HG03039 (cell line): ENCODE measurements at regions not wholly inside any gene's neighbourhood (a gene's known extent, or its start where the extent isn't known, plus 50 kb on each side); places are given as distances from the start of the nearest gene placed in this dataset.
"Not testable (repeated sequence)": the region's sequence is repeated elsewhere in the genome, so short reads cannot be mapped to it uniquely, and the experiment has no call there.

Experiments
- ATAC-seq: cut with Tn5 transposase; IDR thresholded peaks from one replicate; pipeline ENCODE4 v1.9.1; 2021; ENCODE audit warnings: mild to moderate bottlenecking, moderate library complexity; ENCODE audit not compliant: unreplicated experiment

DNA sequence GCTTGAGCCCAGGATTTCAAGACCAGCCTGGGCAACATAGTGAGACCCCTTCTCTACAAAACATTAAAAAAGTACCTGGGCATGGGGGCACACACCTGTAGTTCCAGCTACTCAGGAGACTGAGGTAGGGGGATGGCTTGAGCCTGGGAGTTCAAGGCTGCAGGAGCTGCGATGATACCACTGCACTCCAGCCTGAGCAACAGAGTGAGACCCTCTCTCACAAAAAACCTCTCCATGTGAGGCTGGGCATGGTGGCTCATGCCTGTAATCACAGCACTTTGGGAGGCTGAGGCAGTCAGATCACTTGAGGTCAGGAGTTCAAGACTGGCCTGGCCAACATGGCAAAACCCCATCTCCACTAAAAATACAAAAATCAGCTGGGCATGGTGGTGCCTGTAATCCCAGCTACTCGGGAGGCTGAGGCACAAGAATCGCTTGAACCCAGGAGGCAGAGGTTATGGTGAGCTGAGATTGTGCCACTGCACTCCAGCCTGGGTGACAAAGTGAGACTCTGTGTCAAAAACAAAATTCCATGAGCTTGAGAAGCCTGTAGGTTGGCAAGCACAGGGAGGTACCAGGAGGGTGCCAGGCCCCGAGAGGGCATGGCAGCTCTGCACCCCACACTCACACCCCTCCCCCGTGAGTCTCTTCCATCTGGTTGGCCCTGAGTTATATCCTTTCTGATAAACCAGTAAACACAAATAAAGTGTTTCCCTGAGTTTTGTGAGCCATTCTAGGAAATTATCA, 88.8 kb downstream of the KCNJ18 start:
- ATAC-seq, result not testable (repeated sequence)

DNA sequence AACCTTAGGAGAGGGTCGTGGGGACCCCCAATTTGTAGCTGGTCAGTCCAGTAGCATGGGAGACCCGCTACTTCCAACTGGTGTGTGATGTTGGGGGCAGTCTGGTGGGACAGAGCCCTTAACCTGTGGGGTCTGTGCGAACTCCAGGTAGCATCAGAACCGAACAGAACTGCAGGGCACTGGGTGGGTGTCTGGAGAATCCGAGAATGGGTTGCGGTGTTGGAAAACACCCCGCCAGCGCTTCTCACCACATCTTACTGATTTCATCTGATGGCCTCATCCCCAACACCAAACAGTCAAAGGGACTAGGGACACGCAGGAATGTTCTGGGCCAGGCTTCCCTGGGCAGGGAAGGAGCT, 89.3 kb downstream of the KCNJ18 start:
- ATAC-seq, result not testable (repeated sequence)

DNA sequence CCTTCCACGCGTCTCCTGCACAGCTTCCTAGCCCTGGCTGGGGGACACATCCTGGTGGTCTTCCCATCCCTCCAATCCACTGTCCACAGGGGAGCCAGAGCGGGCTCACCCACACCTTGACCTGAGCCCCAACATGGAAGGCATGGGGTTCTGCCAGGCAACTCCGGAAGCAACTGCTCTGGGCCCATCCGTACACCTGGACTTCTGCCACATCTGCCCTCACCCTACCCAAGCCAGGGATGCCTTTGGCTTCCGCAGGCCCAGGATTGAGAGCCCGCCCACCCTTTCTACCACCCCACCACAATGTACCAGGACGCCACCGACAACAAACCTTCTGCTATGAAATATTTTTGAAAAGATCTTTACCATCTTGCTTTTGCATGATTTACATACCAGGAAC, 89.8 kb downstream of the KCNJ18 start:
- not testable (repeated sequence) for ATAC-seq

DNA sequence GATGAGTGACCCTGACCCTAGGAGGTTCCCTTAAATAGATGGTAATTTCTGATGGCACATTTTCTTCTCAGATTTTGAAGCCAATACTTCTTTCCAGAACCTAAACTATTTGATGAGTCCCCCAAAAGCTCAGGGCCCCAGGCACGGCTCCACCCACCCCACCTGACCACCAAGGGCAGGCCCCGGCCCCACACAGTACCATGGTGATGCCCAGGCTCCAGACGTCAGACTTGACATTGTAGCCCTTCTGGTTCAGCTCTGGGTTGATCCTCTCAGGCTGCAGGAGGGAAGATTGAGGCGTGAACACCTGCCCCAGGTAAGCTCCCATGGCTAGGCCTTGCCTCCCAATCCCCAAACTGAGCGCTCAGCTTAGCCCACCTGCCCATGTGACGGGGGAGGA, 90.3 kb downstream of the KCNJ18 start:
- not testable (repeated sequence) for ATAC-seq

DNA sequence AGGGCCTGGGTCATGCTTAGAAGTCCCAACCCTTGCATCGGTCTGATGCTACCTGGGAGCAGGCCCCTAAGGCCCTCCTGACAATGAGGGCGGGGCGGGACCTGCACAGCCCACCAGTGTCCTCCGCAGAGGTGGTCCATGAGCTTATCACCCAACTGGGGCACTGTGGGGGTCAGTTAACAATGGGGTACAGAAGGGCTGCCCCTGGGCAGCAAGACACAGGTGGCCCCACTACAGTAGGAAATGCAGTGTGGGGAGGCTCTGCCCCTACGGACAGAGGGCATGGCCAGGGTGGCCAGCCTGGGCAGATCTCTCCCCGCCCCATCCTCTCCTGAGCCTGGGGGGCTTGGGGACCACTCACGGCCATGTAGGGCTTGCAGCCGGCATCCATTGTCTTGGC, 90.7 kb downstream of the KCNJ18 start:
- ATAC-seq, result not testable (repeated sequence)

DNA sequence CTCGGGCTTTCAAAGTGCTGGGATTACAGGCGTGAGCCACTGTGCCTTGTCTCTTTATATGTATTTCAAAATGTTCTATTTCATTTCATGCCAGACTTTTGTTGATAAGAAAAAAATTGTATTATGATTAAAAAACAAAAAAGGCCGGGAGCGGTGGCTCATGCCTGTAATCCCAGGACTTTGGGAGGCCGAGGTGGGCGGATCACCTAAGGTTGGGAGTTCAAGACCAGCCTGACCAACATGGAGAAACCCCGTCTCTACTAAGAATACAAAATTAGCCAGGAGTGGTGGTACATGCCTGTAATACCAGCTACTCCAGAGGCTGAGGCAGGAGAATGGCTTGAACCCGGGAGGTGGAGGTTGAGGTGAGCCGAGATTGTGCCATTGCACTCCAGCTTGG, 121.9 kb downstream of the KCNJ18 start:
- not testable (repeated sequence) for ATAC-seq

DNA sequence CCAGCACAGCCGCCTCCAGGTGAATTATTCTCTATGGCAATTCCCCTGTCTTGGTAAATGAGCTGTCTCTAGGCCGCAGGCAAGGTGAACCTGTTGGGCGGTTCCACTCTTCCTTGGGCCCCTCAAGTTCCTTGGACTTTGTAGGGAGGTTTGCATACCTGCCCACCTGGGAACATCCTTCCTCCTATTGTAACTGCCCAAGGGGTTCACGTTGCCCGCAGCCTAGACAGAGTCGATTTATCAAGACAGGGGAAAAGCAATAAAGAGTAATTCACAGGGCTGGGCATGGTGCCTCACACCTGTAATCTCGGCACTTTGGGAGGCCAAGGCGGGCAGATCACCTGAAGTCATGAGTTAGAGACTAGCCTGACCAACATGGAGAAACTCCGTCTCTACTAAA, 122.5 kb downstream of the KCNJ18 start:
- ATAC-seq, result no peak

DNA sequence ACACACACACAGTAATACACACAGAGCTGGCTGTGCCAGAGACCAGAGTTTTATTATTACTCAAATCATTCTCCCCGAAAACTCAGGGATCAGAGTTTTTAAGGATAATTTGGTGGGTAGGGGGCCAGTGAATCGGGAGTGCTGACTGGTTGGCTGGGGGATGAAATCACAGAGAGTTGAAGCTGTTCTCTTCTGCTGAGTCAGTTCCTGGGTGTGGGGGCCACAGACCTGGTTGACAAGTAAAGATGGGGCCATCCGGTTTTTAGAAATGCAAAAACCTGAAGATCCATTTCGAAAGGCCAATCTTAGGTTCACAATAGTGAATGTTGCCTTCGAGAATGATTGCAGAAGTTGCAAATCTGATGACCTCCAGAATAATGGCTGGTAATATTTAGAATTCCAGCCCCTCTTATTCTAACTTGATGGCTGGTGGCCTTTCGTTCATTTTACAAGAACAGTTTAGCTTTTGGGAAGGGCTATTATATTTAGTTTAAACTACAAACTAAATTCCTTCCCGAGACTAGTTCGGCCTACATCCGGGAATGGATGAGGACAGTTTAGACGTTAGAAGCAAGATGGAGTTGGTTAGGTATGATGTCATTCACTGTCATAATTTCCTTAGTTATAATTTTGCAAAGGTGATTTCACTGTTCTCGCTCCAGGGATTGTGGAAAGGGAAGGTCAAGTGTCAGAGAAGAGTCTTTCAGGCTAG, 123.2 kb downstream of the KCNJ18 start:
- ATAC-seq, result no peak

DNA sequence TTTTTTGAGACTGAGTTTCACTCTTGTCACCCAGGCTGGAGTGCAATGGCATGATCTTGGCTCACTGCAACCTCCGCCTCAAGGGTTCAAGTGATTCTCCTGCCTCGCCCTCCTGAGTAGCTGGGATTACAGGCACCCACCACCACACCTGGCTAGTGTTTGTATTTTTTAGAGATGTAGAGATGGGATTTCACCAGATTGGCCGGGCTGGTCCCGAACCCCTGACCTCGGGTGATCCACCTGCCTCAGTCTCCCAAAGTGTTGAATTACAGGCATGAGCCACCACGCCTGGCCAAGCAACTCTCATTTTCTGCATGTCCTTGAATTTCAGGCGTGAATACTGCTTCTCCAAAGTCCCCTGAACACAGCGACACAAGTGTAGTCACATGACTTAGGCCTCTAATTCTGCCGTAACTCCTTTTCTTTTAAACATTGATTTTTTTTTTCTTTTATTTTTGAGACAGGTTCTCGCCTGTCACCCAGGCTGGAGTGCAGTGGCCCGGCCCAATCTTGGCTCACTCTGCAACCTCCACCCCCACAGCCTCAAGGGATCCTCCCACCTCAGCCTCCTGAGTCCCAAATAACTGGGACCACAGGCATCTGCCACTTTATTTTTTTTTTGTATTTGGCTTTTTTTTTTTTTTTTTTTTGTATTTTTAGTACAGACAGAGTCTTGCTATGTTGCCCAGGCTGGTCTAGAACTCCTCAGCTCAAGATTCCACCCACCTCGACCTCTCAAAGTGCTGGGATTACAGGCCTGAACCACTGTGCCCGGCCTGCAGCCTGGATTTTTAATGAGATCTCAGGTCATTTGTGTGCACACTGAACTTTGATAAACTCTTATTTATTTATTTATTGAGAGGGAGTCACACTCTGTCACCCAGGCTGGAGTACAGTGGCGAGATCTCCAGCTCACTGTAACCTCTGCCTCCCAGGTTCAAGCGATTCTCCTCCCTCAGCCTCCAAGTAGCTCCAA, 124.6 kb downstream of the KCNJ18 start:
- ATAC-seq, result no peak

DNA sequence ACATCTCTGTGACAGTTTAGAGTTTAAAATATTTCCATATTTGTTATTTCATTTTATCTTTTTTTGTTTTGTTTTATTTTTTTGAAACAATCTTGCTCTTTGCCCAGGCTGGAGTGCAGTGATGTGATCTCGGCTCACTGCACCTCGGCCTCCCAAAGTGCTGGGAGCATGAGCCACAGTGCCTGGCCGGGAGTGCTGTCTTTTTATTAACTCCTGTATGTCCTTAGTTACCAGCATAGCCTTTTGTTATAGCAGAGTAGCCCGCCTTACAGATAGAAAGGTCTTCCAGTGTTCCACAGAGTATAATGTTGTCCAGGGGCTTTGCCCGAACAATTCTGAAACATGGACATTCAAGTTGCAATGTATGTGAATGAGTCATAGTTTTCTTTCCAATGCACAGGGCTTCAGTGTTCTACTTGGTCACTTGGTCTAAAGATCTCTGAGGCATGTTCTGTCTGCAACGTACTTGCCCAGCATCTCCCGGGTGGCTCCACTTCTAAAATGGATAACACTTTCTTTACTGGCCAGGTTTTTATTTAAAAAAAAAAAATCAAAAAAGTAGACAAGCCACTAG, 125.6 kb downstream of the KCNJ18 start:
- ATAC-seq, result no peak

DNA sequence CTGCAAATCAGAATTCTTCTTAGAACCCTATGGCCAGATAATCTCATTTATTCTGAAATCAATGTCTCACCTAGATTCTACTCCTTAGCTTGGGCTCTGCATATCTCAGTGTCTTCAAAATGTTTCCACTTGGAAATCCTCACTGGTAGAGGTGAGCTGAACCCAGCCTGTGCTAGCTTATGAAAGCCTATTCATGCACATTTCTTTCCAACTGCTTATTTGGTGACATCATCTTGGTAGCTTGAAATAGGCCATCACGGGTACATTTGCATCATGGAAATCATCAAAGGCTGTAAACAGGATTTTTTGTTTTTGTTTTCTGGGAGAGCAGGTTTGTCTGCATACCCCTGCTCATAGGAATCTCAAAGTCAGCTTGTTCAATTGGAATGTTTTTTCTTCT, 130.8 kb downstream of the KCNJ18 start:
- ATAC-seq, result no peak

DNA sequence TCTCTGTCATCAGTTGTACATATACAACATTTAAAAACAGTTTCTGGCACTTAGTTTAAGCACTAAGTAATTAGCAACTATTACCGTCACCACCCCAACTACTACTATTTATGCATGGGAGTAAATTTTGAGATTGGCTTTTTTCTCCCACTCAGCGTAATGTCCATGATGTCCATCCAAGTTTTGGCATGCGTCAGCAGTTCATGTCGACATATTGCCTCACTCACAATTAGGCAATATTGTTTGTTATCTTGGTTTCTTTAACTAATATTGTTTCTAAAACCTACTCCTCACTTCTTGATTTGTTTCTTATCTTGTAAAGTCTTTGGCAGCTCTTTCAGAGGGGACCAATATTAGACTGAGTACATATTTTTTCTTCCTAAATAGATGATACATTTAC, 131.3 kb downstream of the KCNJ18 start:
- ATAC-seq, result no peak

DNA sequence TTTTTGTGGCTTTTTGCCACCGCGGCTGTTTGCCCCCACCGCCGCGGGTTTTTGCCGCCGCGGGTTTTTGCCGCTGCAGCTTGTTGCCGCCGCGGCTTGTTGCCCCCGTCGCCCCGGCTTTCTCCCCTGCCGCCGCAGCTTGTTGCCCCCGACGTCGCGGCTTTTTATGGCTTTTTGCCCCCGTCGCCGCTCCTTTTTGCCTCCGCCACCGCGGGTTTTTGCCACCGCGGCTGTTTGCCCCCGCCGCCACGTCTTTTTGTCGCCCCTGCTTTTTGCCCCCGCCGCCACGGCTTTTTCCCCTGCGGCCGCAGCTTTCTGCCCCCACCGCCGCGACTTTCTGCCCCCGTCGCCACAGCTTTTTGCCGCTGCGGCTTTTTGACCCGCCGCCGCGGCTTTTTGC, 149.5 kb downstream of the KCNJ18 start:
- ATAC-seq, result no peak

DNA sequence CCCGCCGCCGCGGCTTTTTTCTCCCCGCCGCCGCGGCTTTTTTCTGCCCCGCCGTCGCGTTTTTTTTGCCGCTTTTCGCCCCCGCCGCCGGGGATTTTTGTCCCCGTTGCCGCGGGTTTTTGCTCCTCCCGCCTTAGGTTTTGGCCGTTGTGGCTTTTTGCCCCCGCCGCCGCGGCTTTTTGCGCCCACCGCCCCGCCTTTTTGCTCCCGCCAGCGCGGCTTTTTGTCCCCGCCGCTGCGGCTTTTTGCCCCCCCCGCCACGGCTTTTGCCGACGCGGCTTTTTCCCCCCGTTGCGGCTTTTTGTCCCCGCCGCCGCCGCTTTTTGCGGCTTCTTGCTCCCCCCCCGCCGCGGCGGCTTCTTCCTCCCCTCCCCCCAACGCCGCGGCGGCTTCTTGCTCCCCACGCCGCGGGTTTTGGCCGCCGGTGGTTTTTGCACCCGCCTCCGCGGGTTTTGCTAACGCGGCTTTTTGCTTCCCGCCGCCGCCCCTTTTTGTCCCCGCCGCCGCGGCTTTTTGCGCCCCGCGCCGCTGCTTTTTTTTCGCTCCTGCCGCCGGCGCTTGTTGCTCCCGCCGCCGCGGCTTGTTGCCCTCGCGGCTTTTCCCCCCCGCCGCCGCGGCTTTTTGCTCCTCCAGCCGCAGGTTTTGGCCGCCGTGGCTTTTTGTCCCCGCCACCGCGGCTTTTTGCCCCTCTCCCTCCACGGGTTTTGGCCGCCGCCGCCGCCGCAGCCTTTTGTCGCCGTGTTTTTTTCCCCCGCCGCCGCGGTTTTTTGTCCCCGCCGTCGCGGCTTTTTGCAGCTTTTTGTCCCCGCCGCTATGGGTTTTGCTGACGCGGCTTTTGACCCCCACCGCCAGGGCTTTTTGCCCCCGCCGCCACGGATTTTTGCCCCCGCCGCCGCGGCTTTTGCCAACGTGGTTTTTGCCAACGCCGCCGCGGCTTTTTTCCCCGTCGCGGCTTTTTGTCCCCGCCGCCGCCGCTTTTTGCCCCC, 150.3 kb downstream of the KCNJ18 start:
- ATAC-seq, result no peak

DNA sequence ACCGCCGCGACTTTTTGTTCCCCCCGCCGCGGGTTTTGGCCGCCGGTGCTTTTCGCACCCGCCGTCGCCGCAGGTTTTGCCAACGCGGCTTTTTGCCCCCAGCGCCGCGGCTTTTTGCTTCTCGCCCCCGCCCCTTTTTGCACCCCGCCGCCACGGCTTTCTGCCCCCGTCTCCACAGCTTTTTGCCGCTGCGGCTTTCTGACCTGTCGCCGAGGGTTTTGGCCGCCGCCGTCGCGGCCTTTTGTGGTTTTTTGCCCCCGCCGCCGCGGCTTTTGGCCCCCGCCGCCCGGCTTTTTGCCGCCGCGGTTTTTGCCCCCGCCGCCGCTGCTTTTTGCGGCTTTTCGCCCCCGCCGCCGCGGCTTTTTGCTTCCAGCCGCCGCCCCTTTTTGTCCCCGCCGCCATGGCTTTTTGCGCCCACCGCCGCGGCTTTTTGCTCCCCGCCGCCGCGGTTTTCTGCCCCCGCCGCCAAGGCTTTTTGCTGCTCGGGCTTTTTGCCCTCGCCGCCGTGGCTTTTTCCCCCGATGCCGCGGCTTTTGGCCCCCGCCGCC, 151.1 kb downstream of the KCNJ18 start:
- ATAC-seq, result no peak

DNA sequence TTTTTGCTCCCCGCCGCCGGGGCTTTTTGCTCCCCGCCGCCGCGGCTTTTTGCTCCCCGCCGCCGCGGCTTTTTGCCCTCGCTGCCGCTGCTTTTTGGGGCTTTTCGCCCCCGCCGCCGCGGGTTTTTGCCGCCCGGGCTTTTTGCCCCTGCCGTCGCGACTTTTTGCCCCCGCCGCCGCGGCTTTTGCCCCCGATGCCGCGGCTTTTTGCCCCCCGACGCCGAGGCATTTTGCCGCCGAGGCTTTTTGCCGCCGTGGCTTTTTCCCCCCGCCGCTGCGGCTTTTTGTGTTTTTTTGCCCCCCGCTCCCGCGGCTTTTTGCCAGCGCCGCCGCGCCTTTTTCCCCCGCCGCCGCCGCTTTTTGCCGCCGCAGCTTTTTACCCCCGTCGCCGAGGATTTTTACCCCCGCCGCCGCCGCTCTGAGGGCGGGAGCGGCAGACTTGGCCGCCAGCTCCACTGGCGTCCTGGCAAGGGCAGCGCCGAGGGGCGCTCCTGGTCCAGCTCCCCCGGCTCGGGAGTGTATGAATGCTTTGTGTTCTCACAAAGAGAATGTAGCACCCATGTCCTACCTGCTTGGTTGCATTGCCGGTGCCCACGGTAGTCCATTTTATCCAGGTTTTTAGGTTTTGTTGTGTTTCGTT, 151.7 kb downstream of the KCNJ18 start:
- ATAC-seq, result no peak

DNA sequence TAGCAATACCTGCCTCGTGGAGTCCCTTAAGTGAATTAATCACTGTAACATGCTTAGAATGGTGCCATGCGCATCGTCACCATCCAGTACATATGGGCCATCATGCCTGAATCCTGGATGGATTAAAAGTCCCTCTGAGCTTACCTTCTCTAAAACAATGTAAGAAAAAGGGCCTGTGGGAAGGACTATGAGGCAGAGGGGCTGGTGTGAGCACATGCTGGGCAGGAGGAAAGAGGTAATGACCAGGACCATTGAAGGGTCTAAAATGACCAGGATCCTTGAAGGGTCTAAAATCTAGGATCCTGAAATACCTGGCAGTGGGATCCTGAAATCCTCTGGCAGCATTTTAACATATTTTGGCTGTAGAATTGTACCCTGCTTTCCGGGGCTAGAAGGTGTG, 156.2 kb downstream of the KCNJ18 start:
- not testable (repeated sequence) for ATAC-seq

DNA sequence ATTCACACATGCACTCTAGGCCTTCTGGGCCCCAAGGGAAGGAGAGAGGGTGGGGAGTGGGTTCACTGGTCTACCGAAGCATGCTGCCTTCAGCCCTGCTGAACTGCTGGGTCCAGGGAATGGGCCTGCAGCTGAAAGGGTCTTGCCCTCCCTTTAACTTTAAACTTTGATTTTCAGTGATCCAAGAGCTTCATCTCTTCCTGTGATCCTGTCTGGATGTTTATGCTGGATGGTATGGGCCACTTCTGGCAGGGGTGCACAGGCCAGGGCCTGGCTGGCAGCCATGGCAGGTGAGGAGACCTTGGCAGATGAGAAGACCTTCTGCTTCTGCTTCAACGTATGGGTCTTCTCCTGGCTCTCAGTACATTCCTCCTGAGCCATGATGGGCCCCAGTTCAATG, 156.7 kb downstream of the KCNJ18 start:
- not testable (repeated sequence) for ATAC-seq

DNA sequence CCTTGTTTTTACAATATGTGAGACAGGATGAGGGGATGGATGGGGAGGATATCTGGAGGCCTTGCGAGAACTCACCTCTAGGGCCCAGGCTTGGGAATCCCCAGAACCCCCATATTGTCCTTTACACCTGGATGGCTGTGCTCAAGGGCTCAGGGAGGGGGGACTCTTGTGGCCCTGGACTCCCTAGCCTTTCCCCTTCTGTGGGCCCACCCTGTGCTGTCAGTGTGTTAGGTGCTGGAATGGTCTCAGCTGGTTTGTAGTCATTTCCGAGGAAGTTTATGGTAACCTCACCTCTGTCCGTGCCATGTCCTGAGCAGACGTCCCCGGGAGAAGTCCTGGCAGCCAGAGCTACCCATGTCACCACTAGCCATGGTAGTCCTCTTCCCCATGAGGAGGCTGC, 158.3 kb downstream of the KCNJ18 start:
- ATAC-seq, result not testable (repeated sequence)
